Neural progenitor cell (in vitro differentiated cells): ENCODE measurements at regions not wholly inside any gene's neighbourhood (a gene's known extent, or its start where the extent isn't known, plus 50 kb on each side); places are given as distances from the start of the nearest gene placed in this dataset.

ENCODE experiments used
- DNase-seq: peaks from one replicate; pipeline ENCODE4 v3.0.0-alpha.2; 2016; ENCODE audit warnings: low spot score
- H2AFZ ChIP-seq: fragments of 200-600 bp; sonication (generic); replicated peaks from 2 replicates; pipeline ENCODE4 v1.6.1; 2016; ENCODE audit warnings: antibody characterized with exemption
- H3F3A ChIP-seq: fragments of 200-600 bp; sonication (generic); 2 replicates; pipeline ENCODE4 v1.6.1; 2016; ENCODE audit warnings: antibody characterized with exemption, low read depth
- H3K27ac ChIP-seq: fragments of 200-600 bp; sonication (generic); 2 replicates; pipeline ENCODE4 v1.5.1; 2016; ENCODE audit warnings: mild to moderate bottlenecking
- H3K27me3 ChIP-seq: fragments of 200-600 bp; sonication (generic); 2 replicates; pipeline ENCODE4 v1.6.1; 2016; ENCODE audit warnings: mild to moderate bottlenecking, moderate library complexity
- H3K36me3 ChIP-seq: fragments of 200-600 bp; sonication (generic); 2 replicates; pipeline ENCODE4 v1.5.1; 2016
- H3K4me1 ChIP-seq: fragments of 200-600 bp; sonication (generic); 2 replicates; pipeline ENCODE4 v1.6.1; 2016; ENCODE audit warnings: mixed run types
- H3K4me2 ChIP-seq: fragments of 200-600 bp; sonication (generic); 2 replicates; pipeline ENCODE4 v1.6.1; 2016
- H3K4me3 ChIP-seq: fragments of 200-600 bp; sonication (generic); 2 replicates; pipeline ENCODE4 v1.5.1; 2016
- H3K79me2 ChIP-seq: fragments of 200-600 bp; sonication (generic); 2 replicates; pipeline ENCODE4 v1.6.1; 2016; ENCODE audit warnings: low read depth
- H3K9ac ChIP-seq: fragments of 200-600 bp; sonication (generic); 2 replicates; pipeline ENCODE4 v1.6.1; 2016
- H3K9me3 ChIP-seq: fragments of 200-600 bp; sonication (generic); 2 replicates; pipeline ENCODE4 v1.5.1; 2016; ENCODE audit warnings: low read depth
- H4K20me1 ChIP-seq: fragments of 200-600 bp; sonication (generic); 2 replicates; pipeline ENCODE4 v1.6.1; 2016; ENCODE audit warnings: low read depth
- H3K27ac Mint-ChIP-seq: 3 replicates; pipeline ENCODE4 v1.8.0; 2021; ENCODE audit warnings: mixed read lengths
- H3K27me3 Mint-ChIP-seq: 2 replicates; pipeline ENCODE4 v1.8.0; 2022; ENCODE audit warnings: low read depth, mild to moderate bottlenecking, inconsistent platforms, moderate library complexity, mixed read lengths; ENCODE audit not compliant: insufficient read depth
- H3K36me3 Mint-ChIP-seq: 3 replicates; pipeline ENCODE4 v1.8.0; 2021; ENCODE audit warnings: mixed read lengths
- H3K4me1 Mint-ChIP-seq: 3 replicates; pipeline ENCODE4 v1.8.0; 2021; ENCODE audit warnings: mixed read lengths
- H3K4me3 Mint-ChIP-seq: 3 replicates; pipeline ENCODE4 v1.8.0; 2021; ENCODE audit warnings: mild to moderate bottlenecking, moderate library complexity, mixed read lengths
- H3K9me3 Mint-ChIP-seq: 3 replicates; pipeline ENCODE4 v1.8.0; 2020; ENCODE audit warnings: mixed read lengths
- EZH2 ChIP-seq: fragments of 200-600 bp; sonication (generic); IDR thresholded peaks from 2 replicates; pipeline ENCODE4 v1.6.1; 2017; ENCODE audit warnings: antibody characterized with exemption, mild to moderate bottlenecking, moderate library complexity
- EZH2phosphoT487 ChIP-seq: fragments of 200-600 bp; sonication (generic); IDR thresholded peaks from 2 replicates; pipeline ENCODE4 v1.6.1; 2017; ENCODE audit warnings: antibody characterized with exemption
- TF ChIP-seq, protein P1 (sequence below): fragments of 200-600 bp; sonication (generic); IDR thresholded peaks from 2 replicates; pipeline ENCODE4 v1.5.1; 2017; ENCODE audit warnings: antibody characterized with exemption, mild to moderate bottlenecking

DNA sequence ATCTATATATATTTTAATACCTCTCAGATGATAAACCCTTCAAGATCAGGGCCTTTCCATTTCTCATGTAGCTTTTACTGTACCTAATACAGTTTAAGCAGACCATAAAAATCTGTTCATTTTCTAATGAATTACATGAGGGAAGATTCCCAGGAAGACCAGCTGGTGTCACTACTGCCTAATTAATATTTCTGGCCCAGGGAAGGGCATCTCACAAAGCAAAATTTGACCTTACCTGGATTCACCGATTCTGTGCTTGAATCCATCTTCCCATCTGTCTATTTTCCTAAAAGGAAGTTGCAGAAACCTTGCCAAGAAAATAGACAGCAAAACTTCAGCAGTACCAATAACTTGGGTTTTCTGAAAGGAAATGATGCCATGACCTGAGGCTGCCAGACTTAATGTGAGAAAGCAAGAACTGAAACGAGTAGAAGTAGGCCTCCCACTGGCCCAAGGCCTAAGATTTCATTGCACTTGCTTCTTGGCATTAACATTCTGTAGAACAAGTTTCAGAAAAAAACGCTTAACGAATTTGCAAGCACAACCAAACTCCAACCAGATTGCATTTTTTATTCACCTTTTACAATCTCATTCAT is 83.0 kb upstream of the GLIS3 start:
- H3K9me3 ChIP-seq: no peaks in the 10 kb centered on the region
- Mint-ChIP-seq H3K27me3 (no peaks in the 10 kb centered on the region), H3K4me1 (no peaks in the 10 kb centered on the region), H3K27ac (no peak overlapping the region), H3K36me3 (no peaks in the 10 kb centered on the region), H3K4me3 (no peak overlapping the region), H3K9me3 (no peaks in the 10 kb centered on the region)
- no peaks in the 10 kb centered on the region for H3F3A ChIP-seq
- H3K27me3 ChIP-seq: no peaks in the 10 kb centered on the region
- DNase-seq: peak; percentile 53
- H3K36me3 ChIP-seq: no peaks in the 10 kb centered on the region
- no peak for TF ChIP-seq EZH2
- no peak for TF ChIP-seq EZH2phosphoT487
- TF ChIP-seq, protein P1, sequence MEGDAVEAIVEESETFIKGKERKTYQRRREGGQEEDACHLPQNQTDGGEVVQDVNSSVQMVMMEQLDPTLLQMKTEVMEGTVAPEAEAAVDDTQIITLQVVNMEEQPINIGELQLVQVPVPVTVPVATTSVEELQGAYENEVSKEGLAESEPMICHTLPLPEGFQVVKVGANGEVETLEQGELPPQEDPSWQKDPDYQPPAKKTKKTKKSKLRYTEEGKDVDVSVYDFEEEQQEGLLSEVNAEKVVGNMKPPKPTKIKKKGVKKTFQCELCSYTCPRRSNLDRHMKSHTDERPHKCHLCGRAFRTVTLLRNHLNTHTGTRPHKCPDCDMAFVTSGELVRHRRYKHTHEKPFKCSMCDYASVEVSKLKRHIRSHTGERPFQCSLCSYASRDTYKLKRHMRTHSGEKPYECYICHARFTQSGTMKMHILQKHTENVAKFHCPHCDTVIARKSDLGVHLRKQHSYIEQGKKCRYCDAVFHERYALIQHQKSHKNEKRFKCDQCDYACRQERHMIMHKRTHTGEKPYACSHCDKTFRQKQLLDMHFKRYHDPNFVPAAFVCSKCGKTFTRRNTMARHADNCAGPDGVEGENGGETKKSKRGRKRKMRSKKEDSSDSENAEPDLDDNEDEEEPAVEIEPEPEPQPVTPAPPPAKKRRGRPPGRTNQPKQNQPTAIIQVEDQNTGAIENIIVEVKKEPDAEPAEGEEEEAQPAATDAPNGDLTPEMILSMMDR: peak; percentile 73
- H3K4me3 ChIP-seq: no peak overlapping the region
- H3K9ac ChIP-seq: no peak overlapping the region
- H4K20me1 ChIP-seq: no peaks in the 10 kb centered on the region
- no peak overlapping the region for H2AFZ ChIP-seq
- no peak overlapping the region for H3K4me2 ChIP-seq
- no peak overlapping the region for H3K27ac ChIP-seq
- no peaks in the 10 kb centered on the region for H3K79me2 ChIP-seq
- H3K4me1 ChIP-seq: no peaks in the 10 kb centered on the region

DNA sequence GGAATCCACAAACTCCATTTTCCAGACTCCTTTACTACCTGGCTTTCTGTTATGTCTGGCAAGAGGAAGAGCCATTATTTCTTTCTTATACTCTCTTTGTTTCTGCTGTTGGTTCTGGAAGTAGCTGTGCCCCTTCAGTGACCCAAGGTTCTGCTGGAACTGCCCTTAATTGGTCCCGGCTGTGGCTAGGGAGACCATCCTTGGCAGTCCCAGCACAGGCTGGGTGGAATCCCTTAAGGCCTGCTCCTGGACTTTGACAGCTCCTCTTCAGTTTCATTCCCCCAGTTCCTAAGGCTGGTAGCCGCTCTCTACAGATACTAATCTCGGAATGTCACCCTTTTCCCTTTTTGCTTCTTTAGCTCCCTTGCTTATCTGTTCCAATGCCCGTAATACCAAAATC is 81.9 kb upstream of the GLIS3 start:
- no peak overlapping the region for H3K4me2 ChIP-seq
- no peak overlapping the region for H3K27ac ChIP-seq
- no peak overlapping the region for H3K4me3 ChIP-seq
- no peak overlapping the region for H2AFZ ChIP-seq
- H4K20me1 ChIP-seq: no peaks in the 10 kb centered on the region
- H3K9me3 ChIP-seq: no peaks in the 10 kb centered on the region
- no peaks in the 10 kb centered on the region for H3K27me3 Mint-ChIP-seq
- H3K36me3 Mint-ChIP-seq: no peaks in the 10 kb centered on the region
- H3K27me3 ChIP-seq: no peaks in the 10 kb centered on the region
- DNase-seq: no peak
- TF ChIP-seq, protein P1: no peak
- TF ChIP-seq EZH2phosphoT487: no peak
- TF ChIP-seq EZH2: no peak
- no peaks in the 10 kb centered on the region for H3F3A ChIP-seq
- H3K79me2 ChIP-seq: no peaks in the 10 kb centered on the region
- no peaks in the 10 kb centered on the region for H3K9me3 Mint-ChIP-seq
- H3K4me3 Mint-ChIP-seq: no peak overlapping the region
- H3K4me1 ChIP-seq: no peaks in the 10 kb centered on the region
- no peaks in the 10 kb centered on the region for H3K36me3 ChIP-seq
- H3K9ac ChIP-seq: no peak overlapping the region
- H3K27ac Mint-ChIP-seq: no peak overlapping the region
- H3K4me1 Mint-ChIP-seq: no peaks in the 10 kb centered on the region

DNA sequence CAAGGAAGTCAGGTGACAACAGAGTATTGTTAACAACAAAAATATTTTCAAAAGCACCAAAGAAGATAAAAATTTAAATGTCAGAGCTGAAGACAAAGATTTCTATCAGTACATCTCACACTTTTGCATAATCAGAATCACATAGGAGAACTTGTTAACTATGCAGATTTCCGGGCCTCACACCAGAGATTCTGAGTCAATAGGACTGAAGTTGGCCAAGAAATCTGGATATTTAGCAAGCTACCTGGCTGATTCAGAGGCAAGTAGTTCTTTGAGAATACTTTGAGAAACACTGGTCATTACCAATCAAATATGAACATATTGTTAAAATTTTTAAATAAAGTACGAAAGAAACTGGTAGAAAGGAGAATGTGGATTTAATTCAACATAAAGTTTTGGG is 80.5 kb upstream of the GLIS3 start:
- Histone ChIP-seq H3K79me2 (no peaks in the 10 kb centered on the region), H3K4me3 (no peak overlapping the region), H3K27ac (no peak overlapping the region), H3K36me3 (no peaks in the 10 kb centered on the region), H2AFZ (no peak overlapping the region), H3F3A (no peaks in the 10 kb centered on the region), H3K4me2 (no peak overlapping the region), H3K9me3 (no peaks in the 10 kb centered on the region), H3K9ac (no peak overlapping the region), H4K20me1 (no peaks in the 10 kb centered on the region), H3K27me3 (no peaks in the 10 kb centered on the region), H3K4me1 (no peaks in the 10 kb centered on the region)
- Mint-ChIP-seq H3K36me3 (no peaks in the 10 kb centered on the region), H3K4me1 (no peaks in the 10 kb centered on the region), H3K9me3 (no peaks in the 10 kb centered on the region), H3K27ac (no peak overlapping the region), H3K27me3 (no peaks in the 10 kb centered on the region), H3K4me3 (no peak overlapping the region)
- no peak for DNase-seq
- TF ChIP-seq, protein P1: no peak
- TF ChIP-seq EZH2phosphoT487: no peak
- no peak for TF ChIP-seq EZH2
